ENCODE measurements at regions not wholly inside any gene's neighbourhood (a gene's known extent, or its start where the extent isn't known, plus 50 kb on each side); places are given as distances from the start of the nearest gene placed in this dataset.

DNA sequence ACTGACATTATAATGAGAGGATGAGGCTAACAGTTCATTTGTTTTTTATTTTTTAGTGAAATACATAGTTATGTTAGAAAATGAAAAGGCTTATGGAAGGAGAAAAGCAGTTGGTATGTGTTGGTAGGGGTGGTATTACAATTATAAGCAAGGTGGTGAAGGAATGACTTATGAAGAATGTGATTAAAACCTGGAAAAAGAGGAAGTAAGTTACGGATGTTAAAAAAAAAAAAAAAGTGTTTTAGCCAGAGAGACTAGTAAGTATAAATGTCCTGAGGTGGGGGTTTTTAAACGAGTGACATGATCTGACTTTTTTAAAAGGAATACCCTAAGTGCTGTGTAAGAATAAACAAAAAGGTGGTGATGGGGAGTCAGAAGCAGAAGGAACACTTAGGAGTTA, 206.8 kb downstream of the IL15 start:
- TF ChIP-seq, protein P1, sequence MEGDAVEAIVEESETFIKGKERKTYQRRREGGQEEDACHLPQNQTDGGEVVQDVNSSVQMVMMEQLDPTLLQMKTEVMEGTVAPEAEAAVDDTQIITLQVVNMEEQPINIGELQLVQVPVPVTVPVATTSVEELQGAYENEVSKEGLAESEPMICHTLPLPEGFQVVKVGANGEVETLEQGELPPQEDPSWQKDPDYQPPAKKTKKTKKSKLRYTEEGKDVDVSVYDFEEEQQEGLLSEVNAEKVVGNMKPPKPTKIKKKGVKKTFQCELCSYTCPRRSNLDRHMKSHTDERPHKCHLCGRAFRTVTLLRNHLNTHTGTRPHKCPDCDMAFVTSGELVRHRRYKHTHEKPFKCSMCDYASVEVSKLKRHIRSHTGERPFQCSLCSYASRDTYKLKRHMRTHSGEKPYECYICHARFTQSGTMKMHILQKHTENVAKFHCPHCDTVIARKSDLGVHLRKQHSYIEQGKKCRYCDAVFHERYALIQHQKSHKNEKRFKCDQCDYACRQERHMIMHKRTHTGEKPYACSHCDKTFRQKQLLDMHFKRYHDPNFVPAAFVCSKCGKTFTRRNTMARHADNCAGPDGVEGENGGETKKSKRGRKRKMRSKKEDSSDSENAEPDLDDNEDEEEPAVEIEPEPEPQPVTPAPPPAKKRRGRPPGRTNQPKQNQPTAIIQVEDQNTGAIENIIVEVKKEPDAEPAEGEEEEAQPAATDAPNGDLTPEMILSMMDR (IDR thresholded peaks at IDR 0.05; ENCODE audit: insufficient read depth, low read depth, low read length), result no peak
- no peak for TF ChIP-seq EZH2 (IDR thresholded peaks at IDR 0.05; ENCODE audit: insufficient read depth, low read length)

Measured in astrocyte (in vitro differentiated cells and primary cell).